GM23248 (cell line): ENCODE measurements at regions not wholly inside any gene's neighbourhood (a gene's known extent, or its start where the extent isn't known, plus 50 kb on each side); places are given as distances from the start of the nearest gene placed in this dataset.

Source experiments
- DNase-seq: peaks from one replicate; pipeline ENCODE4 v3.0.0-alpha.2; 2015
- H2AFZ ChIP-seq: fragments of 200-600 bp; sonication (generic); 2 replicates; pipeline ENCODE4 v1.6.1; 2016; ENCODE audit warnings: antibody characterized with exemption
- H3F3A ChIP-seq: fragments of 200-600 bp; sonication (generic); 2 replicates; pipeline ENCODE4 v1.6.1; 2016; ENCODE audit warnings: mild to moderate bottlenecking, antibody characterized with exemption, mixed run types; ENCODE audit not compliant: insufficient read depth
- H3K27ac ChIP-seq: fragments of 200-600 bp; sonication (generic); 2 replicates; pipeline ENCODE4 v1.5.1; 2016; ENCODE audit warnings: mild to moderate bottlenecking
- H3K27me3 ChIP-seq: fragments of 200-600 bp; sonication (generic); replicated peaks from 2 replicates; pipeline ENCODE4 v1.6.1; 2016; ENCODE audit warnings: mild to moderate bottlenecking; ENCODE audit not compliant: insufficient read depth
- H3K36me3 ChIP-seq: fragments of 200-600 bp; sonication (generic); 2 replicates; pipeline ENCODE4 v1.6.1; 2016; ENCODE audit warnings: low read depth, mild to moderate bottlenecking
- H3K4me1 ChIP-seq: fragments of 200-600 bp; sonication (generic); 2 replicates; pipeline ENCODE4 v1.6.1; 2016; ENCODE audit warnings: mild to moderate bottlenecking; ENCODE audit not compliant: insufficient read depth
- H3K4me2 ChIP-seq: fragments of 200-600 bp; sonication (generic); one replicate; pipeline ENCODE4 v1.6.1; 2016; ENCODE audit warnings: mild to moderate bottlenecking; ENCODE audit not compliant: unreplicated experiment
- H3K4me3 ChIP-seq: fragments of 200-600 bp; sonication (generic); 2 replicates; pipeline ENCODE4 v1.5.1; 2016; ENCODE audit warnings: mild to moderate bottlenecking
- H3K79me2 ChIP-seq: fragments of 200-600 bp; sonication (generic); 2 replicates; pipeline ENCODE4 v1.6.1; 2016; ENCODE audit warnings: mild to moderate bottlenecking; ENCODE audit not compliant: insufficient read depth
- H3K9ac ChIP-seq: fragments of 200-600 bp; sonication (generic); 2 replicates; pipeline ENCODE4 v1.6.1; 2016; ENCODE audit warnings: mild to moderate bottlenecking
- H3K9me2 ChIP-seq: fragments of 200-600 bp; sonication (generic); 2 replicates; pipeline ENCODE4 v1.6.1; 2016; ENCODE audit warnings: mixed run types, mild to moderate bottlenecking, moderate library complexity; ENCODE audit not compliant: insufficient read depth
- H3K9me3 ChIP-seq: fragments of 200-600 bp; sonication (generic); one replicate; pipeline ENCODE4 v1.6.1; 2017; ENCODE audit warnings: low read depth
- H4K20me1 ChIP-seq: fragments of 200-600 bp; sonication (generic); 2 replicates; pipeline ENCODE4 v1.6.0; 2016; ENCODE audit not compliant: insufficient read depth
- EZH2 ChIP-seq: fragments of 200-600 bp; sonication (generic); IDR thresholded peaks from 2 replicates; pipeline ENCODE4 v1.6.1; 2018; ENCODE audit warnings: antibody characterized with exemption, mild to moderate bottlenecking; ENCODE audit not compliant: insufficient read depth, poor library complexity, severe bottlenecking
- EZH2phosphoT487 ChIP-seq: fragments of 200-600 bp; sonication (generic); IDR thresholded peaks from 2 replicates; pipeline ENCODE4 v1.6.1; 2018; ENCODE audit warnings: antibody characterized with exemption, moderate library complexity, mild to moderate bottlenecking, low read depth; ENCODE audit not compliant: insufficient read depth
- WGBS, 2 experiments: methylation state at CpG; one replicate each; pipeline ENCODE4 v1.1.6; 2015 to 2017; ENCODE audit warnings: low lambda C conversion rate in 2 of 2, low coverage in 1 of 2; ENCODE audit errors: missing lambda C conversion rate in 2 of 2; 5-methylcytosine and 5-hydroxymethylcytosine counted together
- in situ Hi-C: fragments of 300-500 bp; cut with MboI; formaldehyde crosslinking; loops from 2 replicates; pipeline ENCODE4 v1.15.0; 2020

GRCh38 chr3:190764231-190765134 is 98.0 kb downstream of the GMNC start:
- Histone ChIP-seq H3K4me2 (no peak overlapping the region), H3K36me3 (no peaks in the 10 kb centered on the region), H3K27ac (no peak overlapping the region), H3K4me1 (no peaks in the 10 kb centered on the region), H3K9me3 (no peaks in the 10 kb centered on the region), H2AFZ (no peak overlapping the region), H3K27me3 (no peaks in the 10 kb centered on the region), H3K9me2 (peaks cover 3% of the 10 kb centered on the region; the same call in 1 of the 2 replicates), H3K9ac (no peak overlapping the region), H4K20me1 (no peaks in the 10 kb centered on the region), H3K79me2 (no peaks in the 10 kb centered on the region), H3F3A (no peaks in the 10 kb centered on the region), H3K4me3 (no peak overlapping the region)
- in situ Hi-C loops: no loop called here
- TF ChIP-seq EZH2 (no peak), EZH2phosphoT487 (no peak)
- DNase-seq: no peak
- 38 to 49% methylated on average over 5 of the region's 5 CpGs for WGBS, 2 experiments

GRCh38 chr3:190762801-190763200 is 99.7 kb downstream of the GMNC start:
- Histone ChIP-seq H3K4me3 (no peak overlapping the region), H3K4me2 (no peak overlapping the region), H3K9me2 (peaks cover 3% of the 10 kb centered on the region; the same call in 1 of the 2 replicates), H3K27ac (no peak overlapping the region), H3K27me3 (no peaks in the 10 kb centered on the region), H3K4me1 (no peaks in the 10 kb centered on the region), H3F3A (no peaks in the 10 kb centered on the region), H3K36me3 (no peaks in the 10 kb centered on the region), H4K20me1 (no peaks in the 10 kb centered on the region), H3K9me3 (no peaks in the 10 kb centered on the region), H2AFZ (no peak overlapping the region), H3K79me2 (no peaks in the 10 kb centered on the region), H3K9ac (no peak overlapping the region)
- TF ChIP-seq EZH2: no peak
- no peak for TF ChIP-seq EZH2phosphoT487
- 26 to 33% methylated on average over 2 of the region's 2 CpGs for WGBS, 2 experiments
- in situ Hi-C loops: no loop called here
- DNase-seq: no peak

GRCh38 chr3:190747571-190747970 is 114.9 kb downstream of the GMNC start:
- no peaks in the 10 kb centered on the region for H3K36me3 ChIP-seq
- H3K4me2 ChIP-seq: peak overlapping the region; percentile 1
- WGBS, 2 experiments: 2 to 3% methylated on average over 1 of the region's 1 CpG
- H3K27ac ChIP-seq: no peak overlapping the region
- no peaks in the 10 kb centered on the region for H3K9me3 ChIP-seq
- in situ Hi-C loops: no loop called here
- H2AFZ ChIP-seq: no peak overlapping the region
- H3K79me2 ChIP-seq: no peaks in the 10 kb centered on the region
- peak; percentile 41 for DNase-seq
- no peak overlapping the region for H3K9ac ChIP-seq
- no peaks in the 10 kb centered on the region for H3F3A ChIP-seq
- TF ChIP-seq EZH2phosphoT487 (no peak), EZH2 (no peak)
- peaks cover 8% of the 10 kb centered on the region; the same call in 1 of the 2 replicates for H3K4me1 ChIP-seq
- no peaks in the 10 kb centered on the region for H3K9me2 ChIP-seq
- no peaks in the 10 kb centered on the region for H3K27me3 ChIP-seq
- no peaks in the 10 kb centered on the region for H4K20me1 ChIP-seq
- no peak overlapping the region for H3K4me3 ChIP-seq

GRCh38 chr3:190746986-190747385 is 115.5 kb downstream of the GMNC start:
- no peaks in the 10 kb centered on the region for H3K79me2 ChIP-seq
- H2AFZ ChIP-seq: peak overlapping the region; percentile 53
- no peak overlapping the region for H3K27ac ChIP-seq
- no peaks in the 10 kb centered on the region for H3K9me2 ChIP-seq
- TF ChIP-seq EZH2phosphoT487 (no peak), EZH2 (no peak)
- no peaks in the 10 kb centered on the region for H3F3A ChIP-seq
- H3K4me2 ChIP-seq: peak overlapping the region; percentile 1
- WGBS, 2 experiments: 29 to 36% methylated on average over 2 of the region's 2 CpGs
- no peak overlapping the region for H3K4me3 ChIP-seq
- in situ Hi-C loops: no loop called here
- H3K27me3 ChIP-seq: no peaks in the 10 kb centered on the region
- H4K20me1 ChIP-seq: no peaks in the 10 kb centered on the region
- H3K36me3 ChIP-seq: no peaks in the 10 kb centered on the region
- H3K9ac ChIP-seq: no peak overlapping the region
- H3K9me3 ChIP-seq: no peaks in the 10 kb centered on the region
- H3K4me1 ChIP-seq: peaks cover 8% of the 10 kb centered on the region; the same call in 1 of the 2 replicates
- no peak for DNase-seq
